Stimulated activated CD4-positive, alpha-beta T cell treated with anti-CD3 and anti-CD28 coated beads, Interleukin-1b, Interleukin-23, amount 100 ng/mL, for 4 hours (primary cell): ENCODE measurements at regions not wholly inside any gene's neighbourhood (a gene's known extent, or its start where the extent isn't known, plus 50 kb on each side); places are given as distances from the start of the nearest gene placed in this dataset.

ENCODE experiments used
- DNase-seq, 2 donors: peaks; one replicate each; pipeline ENCODE4 v3.0.0-alpha.2; 2020; ENCODE audit warnings: low read depth in 2 of 2

GRCh38 chr6:99219788-99220187, 129.7 kb downstream of the FAXC start:
- DNase-seq, result no peak

GRCh38 chr6:99216959-99217358, 132.5 kb downstream of the FAXC start:
- DNase-seq, result no peak

GRCh38 chr6:99195986-99196655, 153.4 kb downstream of the FAXC start:
- no peak for DNase-seq

GRCh38 chr6:99192561-99192960, 156.9 kb downstream of the FAXC start:
- DNase-seq, result no peak

DNA sequence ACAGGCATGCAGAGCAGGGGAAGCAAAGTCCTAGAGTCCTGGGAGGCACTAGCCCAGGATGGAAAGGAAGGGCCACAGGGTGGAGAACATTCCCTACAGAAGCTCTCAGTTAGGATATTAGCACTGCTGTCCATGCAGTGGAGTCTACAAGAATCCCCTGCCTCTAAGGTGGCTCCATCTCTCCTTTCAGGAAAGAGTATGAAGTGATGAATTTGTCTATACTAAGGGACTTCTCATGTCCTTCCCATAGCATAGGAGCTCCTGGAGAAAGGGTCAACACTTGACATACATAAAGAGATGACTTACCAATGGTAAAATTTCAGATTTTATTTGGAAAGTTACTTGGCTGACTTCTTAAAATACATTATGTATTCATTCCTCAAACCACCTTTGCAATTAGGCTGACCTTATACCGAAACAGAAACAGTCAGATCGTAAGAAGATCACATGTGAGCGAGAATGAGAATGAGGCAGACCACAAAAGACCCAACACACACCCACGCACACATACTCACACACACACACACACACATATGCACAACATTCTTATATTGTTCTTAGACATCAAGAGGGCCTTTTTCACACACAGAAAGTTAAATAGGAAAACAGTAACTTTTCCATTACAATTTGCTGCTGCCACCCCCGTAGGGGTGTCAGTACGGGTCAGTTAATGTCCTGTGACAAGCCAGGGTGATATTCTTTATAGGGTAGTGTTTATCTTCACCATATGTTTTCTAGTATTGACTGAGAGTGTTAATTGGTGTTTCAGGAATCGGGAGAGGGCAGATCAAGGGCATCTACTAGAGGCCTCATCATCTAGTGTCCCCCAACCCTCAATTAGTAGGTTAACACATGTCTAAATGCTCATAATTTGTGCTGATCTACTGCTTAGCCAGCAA, 159.4 kb downstream of the FAXC start:
- peak in 1 of 2 donors; percentile 3 for DNase-seq

GRCh38 chr6:99187429-99187828, 162.0 kb downstream of the FAXC start:
- DNase-seq, result no peak

DNA sequence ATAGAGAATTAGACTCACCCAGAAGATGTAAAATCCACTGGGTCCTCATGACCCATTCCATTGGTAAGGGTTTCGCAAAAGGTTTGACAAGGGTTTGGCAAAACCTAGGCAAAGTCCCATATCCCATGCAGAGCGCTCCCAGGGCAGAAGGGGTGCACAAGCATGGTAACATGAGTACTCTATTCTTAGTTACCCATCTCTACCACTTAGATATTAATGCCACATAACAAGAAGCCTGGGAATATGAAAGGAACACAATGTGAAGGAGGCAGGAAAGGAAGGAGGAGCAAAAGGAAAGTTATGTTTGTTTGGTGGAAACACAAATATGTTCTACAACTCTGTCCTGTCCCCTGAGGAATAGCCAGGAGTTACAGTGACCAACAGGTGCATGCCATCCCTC, 163.1 kb downstream of the FAXC start:
- no peak for DNase-seq

DNA sequence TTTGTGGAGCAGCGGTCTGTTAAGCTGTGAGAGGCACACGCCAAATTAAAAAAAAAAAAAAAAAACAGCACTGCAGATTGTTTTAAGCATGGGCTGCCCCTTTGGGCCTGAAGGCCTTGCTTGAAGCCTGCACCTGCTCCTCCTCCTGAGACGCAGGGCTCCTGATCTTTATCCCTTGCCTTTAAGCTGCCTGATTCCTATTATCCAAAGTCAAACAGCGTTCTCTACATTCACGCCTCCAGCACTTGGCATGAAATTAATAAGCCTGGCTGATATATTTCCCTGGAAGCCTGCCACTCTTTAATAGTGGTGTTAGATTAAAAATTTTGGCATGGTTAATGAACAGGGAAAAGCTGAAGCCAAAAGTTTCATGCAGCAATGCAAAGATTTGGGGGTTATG, 163.9 kb downstream of the FAXC start:
- DNase-seq, result no peak

GRCh38 chr6:99184696-99185095, 164.8 kb downstream of the FAXC start:
- DNase-seq, result no peak

- DNase-seq, result no peak
Observed at GRCh38 chr6:99183066-99183465, 166.4 kb downstream of the FAXC start.

DNA sequence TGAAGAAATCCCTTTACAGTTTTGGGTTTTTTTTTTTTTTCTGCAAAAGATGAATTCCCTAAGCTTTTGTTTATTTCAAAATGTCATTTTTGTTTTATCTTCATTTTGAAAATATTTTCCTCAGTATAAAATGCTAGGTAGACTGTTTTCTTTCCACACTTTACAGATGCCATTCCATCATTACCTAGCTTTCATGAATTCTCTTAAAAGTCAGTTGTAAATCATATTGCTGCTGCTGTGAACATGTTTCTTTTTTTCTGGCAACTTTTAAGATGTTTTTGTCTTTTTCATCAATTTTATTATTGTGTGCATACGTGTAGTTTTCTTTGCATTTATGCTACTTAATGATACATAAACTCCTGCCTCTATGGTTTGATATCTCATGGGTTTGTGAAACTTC, 168.3 kb downstream of the FAXC start:
- DNase-seq, result no peak

DNA sequence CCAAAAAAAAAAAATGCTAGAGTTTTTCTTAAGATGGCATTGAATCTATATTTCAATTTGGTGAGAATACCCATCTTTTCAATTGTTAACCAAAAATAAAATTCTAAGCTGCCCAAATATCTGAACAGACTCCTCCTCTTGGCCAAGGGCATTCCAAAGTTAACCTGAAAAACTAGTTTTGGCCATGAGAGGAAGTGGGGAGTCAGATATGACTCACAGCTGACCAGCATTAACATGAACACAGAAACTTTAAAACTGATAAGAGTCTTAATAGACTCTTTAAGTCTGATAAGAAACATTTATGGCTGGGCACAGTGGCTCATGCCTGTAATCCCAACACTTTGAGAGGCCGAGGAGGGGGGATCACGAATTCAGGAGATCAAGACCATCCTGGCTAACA, 171.3 kb downstream of the FAXC start:
- DNase-seq, result no peak

DNA sequence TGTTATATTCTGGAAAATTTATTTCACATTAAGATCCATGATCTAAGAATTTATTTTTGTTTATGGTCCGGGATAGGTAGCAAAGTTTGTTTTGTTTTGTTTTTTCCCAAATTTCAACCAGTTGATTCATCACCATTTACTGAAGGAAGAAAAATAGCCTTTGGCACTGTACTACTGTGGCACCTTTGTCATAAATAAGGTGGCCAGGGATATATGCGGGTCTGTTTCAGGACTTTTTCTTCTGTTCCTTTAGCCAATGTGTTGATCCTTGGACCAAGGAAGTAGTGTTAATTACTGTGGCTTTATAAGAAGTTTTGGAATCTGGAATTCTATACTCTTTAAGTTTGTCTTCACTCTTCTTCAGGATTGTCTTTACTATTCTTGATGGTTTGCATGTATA, 171.7 kb downstream of the FAXC start:
- DNase-seq, result no peak

DNA sequence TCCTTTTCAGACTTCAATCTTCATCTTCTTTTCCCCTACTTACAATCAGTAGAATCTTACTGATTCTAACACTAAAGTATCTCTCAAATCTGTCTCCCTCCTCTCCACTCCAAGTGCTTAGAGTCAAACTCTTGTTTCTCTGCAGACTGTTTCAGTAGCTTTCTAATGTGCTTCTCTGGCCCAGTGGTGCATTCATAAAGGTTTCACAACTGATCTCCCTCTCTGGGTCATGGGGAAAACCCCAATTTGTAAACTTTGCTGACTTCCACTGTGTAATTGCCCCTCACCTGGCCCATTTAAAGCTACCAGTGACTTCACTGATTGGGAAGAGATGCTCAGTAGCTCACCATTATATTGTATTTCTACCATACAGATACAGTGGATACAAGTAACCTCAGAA, 183.6 kb downstream of the FAXC start:
- DNase-seq, result no peak

DNA sequence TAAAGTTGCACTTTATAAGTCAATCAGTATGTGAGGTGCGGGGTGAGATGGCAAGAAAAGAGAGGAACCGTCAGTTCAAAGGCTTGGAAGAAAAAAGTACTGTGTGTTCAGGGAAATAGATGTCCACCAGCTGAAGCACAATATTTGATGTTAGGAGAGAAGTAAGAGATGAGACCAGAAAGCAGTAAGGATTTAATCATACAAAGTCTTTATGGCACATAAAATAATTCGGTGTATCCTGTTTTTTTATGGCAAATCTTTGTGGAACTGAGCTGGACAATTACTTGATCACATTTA, 197.2 kb downstream of the FAXC start:
- DNase-seq, result no peak

GRCh38 chr6:99151634-99152346, 197.7 kb downstream of the FAXC start:
- peak in 1 of 2 donors; percentile 17 for DNase-seq

GRCh38 chr6:99148761-99149160, 200.7 kb downstream of the FAXC start:
- DNase-seq, result no peak

DNA sequence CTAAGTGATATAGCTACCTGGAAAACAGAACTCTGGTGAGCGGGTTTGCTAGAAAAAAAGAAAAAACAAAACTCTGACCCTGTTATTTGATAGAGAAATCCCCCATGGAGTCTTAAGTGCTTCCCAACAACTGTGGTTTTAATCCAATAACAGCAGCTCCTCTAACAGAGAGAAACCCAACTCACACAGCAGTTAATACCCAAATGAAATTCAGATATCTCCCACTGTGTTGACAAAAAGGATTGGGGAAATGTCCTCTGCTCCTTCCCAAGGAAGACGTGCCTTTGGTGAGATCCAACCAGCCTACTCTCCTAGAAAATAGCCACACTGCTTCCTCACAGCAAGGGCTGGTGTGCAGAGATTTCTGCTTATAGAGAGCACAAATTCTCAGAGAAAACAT, 200.4 kb upstream of the FBXL4 start:
- no peak for DNase-seq

- no peak for DNase-seq
Observed at GRCh38 chr6:99147206-99147605, 199.5 kb upstream of the FBXL4 start.

DNA sequence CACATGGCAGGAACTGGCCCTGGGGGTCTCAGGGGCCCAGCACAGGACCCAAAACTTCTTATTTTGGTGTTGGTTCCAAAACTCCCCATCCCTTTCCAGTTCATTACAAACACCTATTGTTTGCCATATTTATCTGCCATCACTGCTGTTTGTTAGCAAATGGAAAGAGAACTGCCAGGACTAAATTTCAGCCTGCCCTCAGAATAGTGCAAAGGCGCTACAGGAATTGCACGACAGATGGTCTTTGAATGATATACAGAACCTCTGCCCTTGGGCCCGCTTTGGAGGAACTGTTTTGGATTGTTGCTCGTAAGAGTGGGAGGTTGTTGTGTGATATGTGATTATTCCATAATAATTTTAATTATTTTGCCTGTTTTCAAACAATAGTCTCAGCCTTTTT, 199.0 kb upstream of the FBXL4 start:
- DNase-seq, result no peak

DNA sequence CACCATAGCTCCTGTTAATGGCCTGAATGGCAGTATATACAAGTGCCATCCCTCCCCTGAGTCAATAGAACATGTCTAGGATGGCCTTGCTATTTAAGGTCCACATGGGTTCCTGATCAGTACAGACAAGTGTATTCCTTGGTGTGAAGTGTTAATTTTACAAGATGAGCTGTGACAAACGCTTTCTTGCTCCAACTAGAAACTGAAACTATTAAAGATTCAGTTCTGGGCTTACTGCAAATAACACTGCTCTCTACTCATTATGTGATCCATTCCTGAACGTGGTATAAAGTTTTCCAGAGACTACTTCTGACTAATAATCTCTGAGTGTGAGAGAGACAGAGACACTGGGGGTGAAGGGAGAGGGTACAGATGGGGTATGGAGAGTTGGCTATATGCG, 198.0 kb upstream of the FBXL4 start:
- DNase-seq, result no peak

GRCh38 chr6:99143108-99143861, 195.5 kb upstream of the FBXL4 start:
- DNase-seq, result no peak
